IPS DF 6.9 (cell line): ENCODE measurements at regions not wholly inside any gene's neighbourhood (a gene's known extent, or its start where the extent isn't known, plus 50 kb on each side); places are given as distances from the start of the nearest gene placed in this dataset.
"Not testable (repeated sequence)": the region's sequence is repeated elsewhere in the genome, so short reads cannot be mapped to it uniquely, and the experiment has no call there.

Source experiments
- DNase-seq: peaks from one replicate; pipeline ENCODE4 v3.0.0-alpha.2; 2013; ENCODE audit warnings: low read depth, low spot score
- H3K27ac ChIP-seq: one replicate; pipeline ENCODE4 v1.5.1; 2013; ENCODE audit warnings: low read length, control low read depth
- H3K27me3 ChIP-seq: 2 replicates; pipeline ENCODE4 v1.6.1; 2013; ENCODE audit warnings: mild to moderate bottlenecking, low read length; ENCODE audit not compliant: control insufficient read depth, insufficient read depth
- H3K36me3 ChIP-seq: 2 replicates; pipeline ENCODE4 v1.6.1; 2013; ENCODE audit warnings: low read length; ENCODE audit not compliant: control insufficient read depth, insufficient read depth
- H3K4me1 ChIP-seq: 2 replicates; pipeline ENCODE4 v1.6.1; 2013; ENCODE audit warnings: low read length; ENCODE audit not compliant: control insufficient read depth, insufficient read depth
- H3K4me3 ChIP-seq: 2 replicates; pipeline ENCODE4 v1.5.1; 2013; ENCODE audit warnings: mild to moderate bottlenecking, low read length
- H3K9me3 ChIP-seq: 2 replicates; pipeline ENCODE4 v1.6.1; 2013; ENCODE audit warnings: low read length, inconsistent platforms; ENCODE audit not compliant: control insufficient read depth, insufficient read depth
- WGBS: extraction: QIAGEN DNeasy Blood & Tissue Kit; methylation state at CpG from one replicate; pipeline ENCODE4 v1.1.7; 2013; ENCODE audit warnings: mixed read lengths, missing lambda C conversion rate; ENCODE audit not compliant: insufficient read length, insufficient coverage; 5-methylcytosine and 5-hydroxymethylcytosine counted together

DNA sequence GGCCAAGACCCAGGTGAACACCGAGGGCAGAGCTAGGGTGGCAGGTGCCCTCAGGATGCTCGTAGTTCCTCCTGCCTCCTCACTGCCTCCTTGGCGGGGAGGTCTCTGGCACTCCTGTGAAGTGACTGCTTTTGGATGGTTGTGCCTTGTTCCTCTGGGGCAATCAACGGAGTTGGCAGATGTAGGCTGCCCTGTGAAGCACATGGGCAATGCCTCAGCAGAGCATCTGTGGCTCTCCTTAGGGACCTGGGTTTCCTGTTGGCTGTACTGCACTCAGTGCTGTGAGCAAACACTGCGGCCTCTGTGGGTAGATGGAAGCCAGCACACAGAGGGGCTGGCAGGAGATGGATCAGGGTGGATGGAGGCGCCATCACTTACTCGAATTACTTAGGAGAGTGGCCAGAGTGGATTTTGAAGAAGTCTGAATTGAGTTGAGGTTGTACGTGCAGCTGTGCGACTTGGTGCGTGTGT, 71.4 kb upstream of the COL5A1 start:
- Histone ChIP-seq H3K4me1 (no peaks in the 10 kb centered on the region), H3K36me3 (no peaks in the 10 kb centered on the region), H3K27me3 (no peaks in the 10 kb centered on the region), H3K9me3 (no peaks in the 10 kb centered on the region), H3K4me3 (no peak overlapping the region), H3K27ac (no peak overlapping the region)
- no CpG with 5 or more reads among the region's 10 CpGs for WGBS
- DNase-seq = no peak

DNA sequence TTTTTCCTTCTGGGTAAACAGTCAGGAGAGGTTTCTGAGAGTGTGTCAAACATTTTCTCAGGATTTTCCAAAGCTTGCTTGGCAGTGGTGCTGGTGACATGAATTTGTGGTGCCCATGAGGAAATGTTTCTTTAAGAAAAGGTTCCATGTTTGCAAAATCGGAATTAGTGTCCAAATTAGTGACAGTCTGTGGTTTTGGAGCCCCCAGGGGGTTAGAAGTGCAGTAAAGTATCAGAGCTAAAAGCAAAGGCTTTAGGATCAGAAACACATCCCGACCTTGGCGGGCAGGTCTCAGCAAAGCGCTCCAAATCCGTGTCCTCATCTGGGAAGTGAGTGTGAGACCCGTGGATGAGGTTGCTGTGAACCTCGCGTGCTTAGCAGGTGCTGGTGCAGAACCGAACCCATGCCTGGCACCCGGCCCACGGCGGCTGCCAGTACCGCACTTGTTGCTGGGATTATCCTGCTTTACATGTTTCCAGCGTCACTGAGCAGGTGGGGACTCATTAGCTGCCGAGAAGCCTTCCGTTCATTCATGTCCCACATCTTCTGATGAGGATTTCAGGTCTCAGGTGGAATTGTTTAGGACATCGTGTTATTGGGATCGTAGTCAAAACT, 70.8 kb upstream of the COL5A1 start:
- Histone ChIP-seq H3K4me3 (no peak overlapping the region), H3K9me3 (no peaks in the 10 kb centered on the region), H3K4me1 (no peaks in the 10 kb centered on the region), H3K27ac (no peak overlapping the region), H3K27me3 (no peaks in the 10 kb centered on the region), H3K36me3 (no peaks in the 10 kb centered on the region)
- DNase-seq = no peak
- no CpG with 5 or more reads among the region's 18 CpGs for WGBS

DNA sequence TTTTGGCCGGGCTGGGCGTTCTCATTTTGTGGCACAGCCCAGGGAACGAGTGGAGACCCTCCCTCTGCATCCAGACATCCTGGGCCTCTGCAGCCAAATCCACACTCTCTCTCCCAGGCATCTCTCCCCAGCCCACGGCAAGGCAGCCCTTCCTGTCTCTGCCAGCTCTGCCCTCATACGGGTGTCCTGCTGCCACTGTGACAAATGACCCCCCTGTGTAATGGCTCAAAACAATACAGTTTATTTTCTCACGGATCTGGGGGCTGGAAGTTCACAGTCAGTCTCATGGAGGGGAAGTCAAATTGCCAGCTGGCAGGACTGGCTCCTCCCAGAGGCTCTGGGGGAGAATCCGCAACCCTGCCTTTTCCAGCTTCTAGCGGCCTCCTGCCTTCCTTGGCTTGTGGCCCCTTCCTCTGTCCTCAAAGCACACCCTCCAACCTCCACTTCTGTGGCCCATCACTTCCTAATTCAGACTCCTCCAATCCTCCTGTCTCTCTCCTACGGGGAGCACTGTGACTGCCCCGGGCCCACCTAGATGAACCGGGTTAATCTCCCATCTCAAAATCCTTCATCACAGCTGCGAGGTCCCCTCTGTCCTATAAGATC, 70.2 kb upstream of the COL5A1 start:
- Histone ChIP-seq H3K27me3 (no peaks in the 10 kb centered on the region), H3K27ac (no peak overlapping the region), H3K4me1 (no peaks in the 10 kb centered on the region), H3K36me3 (no peaks in the 10 kb centered on the region), H3K9me3 (no peaks in the 10 kb centered on the region), H3K4me3 (no peak overlapping the region)
- no peak for DNase-seq
- WGBS = no CpG with 5 or more reads among the region's 12 CpGs

DNA sequence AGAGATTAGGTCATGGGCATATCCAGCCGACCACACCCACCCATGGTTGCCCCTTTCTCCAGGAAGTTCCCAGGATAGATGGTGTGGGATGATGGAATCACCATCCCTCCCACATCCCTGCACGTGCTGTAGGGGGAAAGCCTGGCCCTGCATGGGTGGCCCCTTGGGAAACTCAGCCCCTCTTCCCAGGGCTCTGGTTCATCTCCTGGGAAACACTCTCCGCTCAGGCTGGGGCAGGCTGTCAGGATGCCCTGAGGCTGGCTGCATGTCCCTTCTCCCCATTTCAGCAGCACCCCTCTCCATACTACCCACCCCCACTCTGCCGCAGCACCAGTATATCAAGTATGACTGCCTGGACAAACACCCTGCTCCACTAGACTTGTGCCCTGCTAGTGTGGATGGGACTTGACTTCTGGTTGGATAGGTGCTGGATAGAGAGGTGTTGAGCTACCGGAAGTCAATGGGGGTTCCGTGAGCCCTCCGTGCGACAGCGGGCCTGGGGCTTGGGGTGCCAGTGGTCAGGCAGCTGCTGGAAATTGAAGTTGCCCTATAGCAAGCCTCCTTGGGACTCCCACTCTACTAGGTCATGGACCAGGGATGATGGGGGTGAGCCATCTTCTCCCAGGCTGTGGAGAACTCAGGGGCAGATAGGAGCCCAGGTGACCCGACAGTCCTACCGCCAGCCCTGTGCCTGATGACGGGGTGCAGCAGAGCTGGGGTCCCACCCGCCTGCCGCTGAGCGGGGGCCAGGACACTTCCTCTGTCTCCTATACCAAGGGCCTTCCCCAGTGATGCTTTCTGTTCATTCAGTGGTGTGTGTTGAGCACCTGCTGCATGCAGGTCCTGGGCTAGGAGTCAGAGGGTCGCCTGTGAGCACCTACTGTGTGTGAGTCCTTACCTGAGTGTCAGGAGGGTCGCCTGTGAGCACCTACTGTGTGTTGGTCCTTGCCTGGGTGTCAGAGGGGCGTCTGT, 69.4 kb upstream of the COL5A1 start:
- Histone ChIP-seq H3K36me3 (no peaks in the 10 kb centered on the region), H3K27me3 (no peaks in the 10 kb centered on the region), H3K4me1 (no peaks in the 10 kb centered on the region), H3K9me3 (no peaks in the 10 kb centered on the region), H3K27ac (no peak overlapping the region), H3K4me3 (no peak overlapping the region)
- no peak for DNase-seq
- no CpG with 5 or more reads among the region's 18 CpGs for WGBS

DNA sequence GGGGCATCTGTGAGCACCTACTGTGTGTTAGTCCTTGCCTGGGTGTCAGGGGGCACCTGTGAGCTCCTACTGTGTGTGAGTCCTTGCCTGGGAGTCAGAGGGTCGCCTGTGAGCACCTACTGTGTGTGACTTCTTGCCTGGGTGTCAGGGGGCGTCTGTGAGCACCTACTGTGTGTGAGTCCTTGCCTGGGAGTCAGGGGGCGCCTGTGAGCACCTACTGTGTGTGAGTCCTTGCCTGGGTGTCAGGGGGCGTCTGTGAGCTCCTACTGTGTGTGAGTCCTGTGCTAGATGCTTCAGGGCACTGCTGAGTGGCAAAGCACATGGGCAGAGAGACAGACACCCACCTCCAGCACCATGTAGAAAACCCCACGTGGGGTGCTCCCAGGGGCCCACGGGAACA, 66.9 kb upstream of the COL5A1 start:
- not testable (repeated sequence) for H3K36me3 ChIP-seq, H3K27ac ChIP-seq, H3K4me1 ChIP-seq, H3K4me3 ChIP-seq, H3K27me3 ChIP-seq, DNase-seq, H3K9me3 ChIP-seq
- WGBS = no CpG with 5 or more reads among the region's 6 CpGs

DNA sequence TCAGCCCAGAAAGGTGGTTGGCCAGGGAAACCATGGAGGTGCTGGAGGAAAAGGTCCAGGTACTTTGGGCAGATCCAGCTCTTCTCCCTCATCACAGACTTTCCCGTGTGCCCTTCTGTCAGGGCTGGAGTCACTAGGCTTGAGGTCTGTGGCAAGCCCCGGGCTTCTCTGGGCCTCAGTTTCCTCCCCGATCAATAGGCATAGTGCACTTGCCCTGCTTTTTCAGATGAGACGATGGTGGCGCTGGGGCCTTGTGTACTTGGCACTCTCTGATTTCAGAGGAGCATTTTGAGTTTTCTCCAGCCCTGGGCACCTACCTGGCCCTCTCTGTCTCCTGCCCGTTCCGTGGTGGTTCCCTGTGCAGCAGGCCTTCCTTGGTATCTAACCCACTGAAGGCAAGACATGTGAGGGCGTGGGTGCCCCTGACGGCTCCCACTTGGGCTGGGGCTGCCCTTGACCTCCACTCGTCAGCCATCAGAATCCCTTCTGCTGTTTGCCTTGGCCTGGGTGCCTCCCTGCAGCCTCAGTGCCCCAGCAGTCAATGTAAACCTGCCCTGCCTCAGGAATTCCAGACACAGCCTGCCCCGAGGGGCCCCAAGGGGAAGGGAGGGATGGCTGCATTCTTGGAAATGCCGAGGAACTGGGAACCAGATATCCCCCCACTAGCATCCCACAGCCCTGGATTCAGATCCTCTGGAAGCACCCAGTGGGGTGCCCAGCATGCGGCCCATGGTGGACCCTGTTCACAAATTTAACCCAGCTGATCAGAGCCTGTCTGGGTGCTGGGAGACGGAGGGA, 66.3 kb upstream of the COL5A1 start:
- Histone ChIP-seq H3K27ac (no peak overlapping the region), H3K36me3 (no peaks in the 10 kb centered on the region), H3K4me1 (no peaks in the 10 kb centered on the region), H3K4me3 (no peak overlapping the region), H3K9me3 (no peaks in the 10 kb centered on the region), H3K27me3 (no peaks in the 10 kb centered on the region)
- WGBS = no CpG with 5 or more reads among the region's 14 CpGs
- DNase-seq = no peak

DNA sequence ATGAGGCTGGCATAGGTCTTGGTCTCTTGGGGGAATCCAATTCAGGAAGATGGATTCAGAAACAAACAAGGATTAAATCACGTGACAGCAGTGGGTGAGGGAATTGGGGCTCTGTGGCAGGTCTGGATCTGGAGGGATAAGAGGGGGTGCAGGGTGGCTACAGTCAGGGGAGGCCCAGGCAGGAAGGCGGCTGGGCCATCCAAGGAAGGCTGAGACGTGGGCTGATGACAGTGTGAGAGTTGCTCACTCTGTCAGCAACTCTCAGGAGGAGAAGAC, 65.8 kb upstream of the COL5A1 start:
- no peaks in the 10 kb centered on the region for H3K27me3 ChIP-seq
- H3K4me1 ChIP-seq = no peaks in the 10 kb centered on the region
- H3K27ac ChIP-seq = no peak overlapping the region
- no peak for DNase-seq
- no CpG with 5 or more reads among the region's 3 CpGs for WGBS
- no peaks in the 10 kb centered on the region for H3K9me3 ChIP-seq
- H3K36me3 ChIP-seq = no peaks in the 10 kb centered on the region
- H3K4me3 ChIP-seq = no peak overlapping the region

DNA sequence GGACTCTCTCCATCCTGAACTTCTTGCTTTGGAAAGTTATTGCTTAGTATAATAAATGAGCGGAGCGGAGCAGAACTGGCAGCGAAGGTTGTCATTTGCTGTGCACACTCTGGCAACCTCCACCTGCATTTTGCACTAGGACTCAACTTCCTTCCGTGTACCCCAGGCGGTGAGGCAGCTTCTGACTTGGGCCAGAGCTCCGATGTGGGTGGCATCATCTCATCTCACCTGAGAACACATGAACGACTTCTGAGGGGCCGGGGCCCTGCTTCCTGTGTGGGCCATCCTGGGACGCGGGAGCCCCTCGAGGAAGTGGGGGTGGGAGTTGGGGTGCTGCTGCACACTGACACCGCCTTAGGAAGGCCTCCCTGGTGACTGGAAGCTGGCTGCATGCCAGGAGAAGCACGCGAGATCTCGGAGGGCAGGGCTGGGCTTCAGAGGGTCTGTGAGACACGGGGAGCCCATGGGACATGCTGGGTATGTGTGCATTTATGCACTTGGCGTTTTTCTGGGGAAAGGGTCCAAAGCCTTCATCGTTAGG, 56.5 kb upstream of the COL5A1 start:
- Histone ChIP-seq H3K36me3 (no peaks in the 10 kb centered on the region), H3K9me3 (no peaks in the 10 kb centered on the region), H3K27me3 (no peaks in the 10 kb centered on the region), H3K4me1 (no peaks in the 10 kb centered on the region), H3K4me3 (no peak overlapping the region), H3K27ac (no peak overlapping the region)
- no peak for DNase-seq
- no CpG with 5 or more reads among the region's 18 CpGs for WGBS

DNA sequence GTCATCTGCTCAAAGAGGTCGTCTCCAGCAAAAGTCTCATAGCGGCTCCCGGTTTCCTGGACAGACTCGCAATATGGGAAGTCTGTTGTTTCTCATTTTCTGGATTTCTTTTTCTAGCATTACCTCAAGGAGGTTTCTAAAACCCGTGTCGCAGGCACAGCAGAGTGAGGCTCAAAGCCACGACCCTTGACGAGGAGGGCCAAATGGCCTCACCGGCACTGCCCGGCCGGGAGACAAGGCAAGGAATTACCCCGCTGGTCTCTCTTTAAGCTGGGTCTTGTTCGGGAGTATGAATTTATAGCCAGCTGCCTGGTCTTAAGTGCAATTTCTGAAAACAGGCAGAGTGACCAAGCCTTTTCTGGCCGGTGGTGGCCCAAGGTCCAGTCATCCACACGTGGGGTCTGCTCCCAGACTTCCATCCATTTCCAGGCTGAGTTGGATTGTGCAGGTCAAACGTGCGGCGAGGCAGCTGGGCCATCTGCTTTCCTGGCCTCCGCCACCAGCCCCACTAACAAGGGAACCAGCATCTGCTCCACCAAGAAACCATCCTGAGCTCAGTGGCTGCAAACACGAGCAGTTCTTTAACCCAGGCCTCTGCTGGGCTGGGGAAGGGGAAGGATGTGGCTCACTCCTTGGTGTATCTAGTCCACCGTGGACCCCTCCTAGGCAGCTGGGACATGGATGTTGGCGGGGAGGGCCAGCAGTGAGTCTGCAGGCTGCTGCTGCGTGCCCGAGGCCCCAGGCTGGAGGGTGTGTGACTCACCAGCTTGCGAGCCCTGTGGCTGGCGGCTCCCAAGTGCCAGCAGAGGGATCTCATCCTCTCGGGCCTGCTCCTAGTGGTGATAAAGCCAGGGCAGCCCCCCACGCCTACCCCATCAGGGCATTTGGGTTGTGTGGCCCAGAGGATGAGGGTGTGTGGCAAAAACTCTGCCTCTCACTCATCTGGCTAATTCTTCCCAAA, 55.6 kb upstream of the COL5A1 start:
- no peak for DNase-seq
- H3K9me3 ChIP-seq = no peaks in the 10 kb centered on the region
- H3K36me3 ChIP-seq = no peaks in the 10 kb centered on the region
- no peaks in the 10 kb centered on the region for H3K27me3 ChIP-seq
- no peak overlapping the region for H3K4me3 ChIP-seq
- no CpG with 5 or more reads among the region's 28 CpGs for WGBS
- H3K4me1 ChIP-seq = no peaks in the 10 kb centered on the region
- no peak overlapping the region for H3K27ac ChIP-seq
